CD14-positive monocyte (primary cell): ENCODE measurements at regions not wholly inside any gene's neighbourhood (a gene's known extent, or its start where the extent isn't known, plus 50 kb on each side); places are given as distances from the start of the nearest gene placed in this dataset.

Experiments used
- DNase-seq, 3 donors: peaks; one replicate each; pipeline ENCODE4 v3.0.0-alpha.2; 2011 to 2022
- H2AFZ ChIP-seq: 2 replicates; pipeline ENCODE4 v1.6.0; 2012; ENCODE audit warnings: mild to moderate bottlenecking, low read depth, low read length, inconsistent platforms; ENCODE audit not compliant: insufficient read depth, poor library complexity, severe bottlenecking
- H3K27ac ChIP-seq, 2 donors: 1 replicate in 1 of 2; 2 replicates in 1 of 2; pipeline ENCODE4 v1.5.1; 2012 to 2013; ENCODE audit warnings: low read length in 2 of 2, control low read depth in 1 of 2, inconsistent platforms in 1 of 2, low read depth in 1 of 2, mild to moderate bottlenecking in 1 of 2
- H3K27me3 ChIP-seq, 2 donors: one replicate each; pipeline versions ENCODE4 v1.6.0 to v1.6.1; 2011 to 2013; ENCODE audit warnings: low read length in 2 of 2; ENCODE audit not compliant: control insufficient read depth in 2 of 2, insufficient read depth in 2 of 2
- H3K36me3 ChIP-seq, 2 donors: replicated peaks in 1 of 2; 1 replicate in 1 of 2; 2 replicates in 1 of 2; pipeline versions ENCODE4 v1.5.1 to v1.6.1; 2012 to 2013; ENCODE audit warnings: low read length in 2 of 2, control low read depth in 1 of 2, inconsistent platforms in 1 of 2, mild to moderate bottlenecking in 1 of 2; ENCODE audit not compliant: insufficient read depth in 2 of 2, control insufficient read depth in 1 of 2
- H3K4me1 ChIP-seq, 2 donors: 1 replicate in 1 of 2; 2 replicates in 1 of 2; pipeline versions ENCODE4 v1.5.1 to v1.6.1; 2012 to 2013; ENCODE audit warnings: low read length in 2 of 2, control low read depth in 1 of 2, inconsistent platforms in 1 of 2, mild to moderate bottlenecking in 1 of 2, moderate library complexity in 1 of 2; ENCODE audit not compliant: insufficient read depth in 2 of 2, control insufficient read depth in 1 of 2
- H3K4me2 ChIP-seq: replicated peaks from 2 replicates; pipeline ENCODE3; 2012; ENCODE audit warnings: low read length, moderate library complexity, mild to moderate bottlenecking; ENCODE audit not compliant: poor library complexity, severe bottlenecking; ENCODE audit errors: extremely low read depth
- H3K4me3 ChIP-seq, 3 experiments: fragments of 200-600 bp in 1 of 3; sonication (generic) in 1 of 3; replicated peaks in 1 of 3; 1 replicate in 2 of 3; 2 replicates in 1 of 3; pipeline ENCODE4 v1.5.1; 2011 to 2013; ENCODE audit warnings: low read length in 3 of 3, mild to moderate bottlenecking in 3 of 3, control low read depth in 2 of 3, low read depth in 2 of 3, inconsistent platforms in 1 of 3, moderate library complexity in 1 of 3
- H3K79me2 ChIP-seq: 2 replicates; pipeline ENCODE4 v1.6.0; 2012; ENCODE audit warnings: mild to moderate bottlenecking, control low read depth, inconsistent platforms, low read length, moderate library complexity; ENCODE audit not compliant: insufficient read depth
- H3K9ac ChIP-seq: 2 replicates; pipeline ENCODE4 v1.6.0; 2017; ENCODE audit warnings: low read length, mild to moderate bottlenecking; ENCODE audit not compliant: insufficient read depth, poor library complexity, severe bottlenecking
- H3K9me3 ChIP-seq, 2 donors: replicated peaks in 1 of 2; 1 replicate in 1 of 2; 2 replicates in 1 of 2; pipeline versions ENCODE4 v1.5.1 to v1.6.1; 2012 to 2013; ENCODE audit warnings: low read length in 2 of 2, control low read depth in 1 of 2; ENCODE audit not compliant: control insufficient read depth in 1 of 2, insufficient read depth in 1 of 2
- H4K20me1 ChIP-seq: 2 replicates; pipeline ENCODE4 v1.6.0; 2012; ENCODE audit warnings: mild to moderate bottlenecking, low read length, control low read depth, moderate library complexity; ENCODE audit not compliant: insufficient read depth
- H3K27ac Mint-ChIP-seq, 7 donors: one replicate each; pipeline ENCODE4 v1.8.0; 2020; ENCODE audit warnings: mild to moderate bottlenecking in 7 of 7, mixed read lengths in 7 of 7, moderate library complexity in 6 of 7, inconsistent platforms in 2 of 7
- H3K27me3 Mint-ChIP-seq, 3 donors: one replicate each; pipeline ENCODE4 v1.8.0; 2021 to 2022; ENCODE audit warnings: low read depth in 3 of 3, mild to moderate bottlenecking in 3 of 3, mixed read lengths in 3 of 3, moderate library complexity in 3 of 3, inconsistent platforms in 1 of 3
- H3K36me3 Mint-ChIP-seq, 2 donors: one replicate each; pipeline ENCODE4 v1.8.0; 2020; ENCODE audit warnings: mixed read lengths in 2 of 2, inconsistent platforms in 1 of 2, mild to moderate bottlenecking in 1 of 2
- H3K4me1 Mint-ChIP-seq: one replicate; pipeline ENCODE4 v1.8.0; 2020; ENCODE audit warnings: mild to moderate bottlenecking, mixed read lengths
- H3K4me3 Mint-ChIP-seq, 2 donors: one replicate each; pipeline ENCODE4 v1.8.0; 2020; ENCODE audit warnings: mild to moderate bottlenecking in 2 of 2, mixed read lengths in 2 of 2, moderate library complexity in 1 of 2
- H3K9me3 Mint-ChIP-seq, 7 donors: one replicate each; pipeline ENCODE4 v1.8.0; 2020 to 2022; ENCODE audit warnings: mixed read lengths in 7 of 7, mild to moderate bottlenecking in 6 of 7, moderate library complexity in 6 of 7, inconsistent platforms in 2 of 7
- CTCF ChIP-seq: fragments of 200-600 bp; IDR thresholded peaks from one replicate; pipeline ENCODE4 v1.8.0; 2022; ENCODE audit warnings: antibody characterized with exemption, mild to moderate bottlenecking
- WGBS: methylation state at CpG from one replicate; pipeline ENCODE4 v1.1.5; 2013; ENCODE audit warnings: missing lambda C conversion rate; ENCODE audit not compliant: insufficient coverage; 5-methylcytosine and 5-hydroxymethylcytosine counted together
- intact Hi-C, 2 donors: fragments of 100-400 bp; cut with micrococcal nuclease; formaldehyde crosslinking; loops; one replicate each; pipeline versions ENCODE4 v1.15.0 to v1.15.1; 2023

DNA sequence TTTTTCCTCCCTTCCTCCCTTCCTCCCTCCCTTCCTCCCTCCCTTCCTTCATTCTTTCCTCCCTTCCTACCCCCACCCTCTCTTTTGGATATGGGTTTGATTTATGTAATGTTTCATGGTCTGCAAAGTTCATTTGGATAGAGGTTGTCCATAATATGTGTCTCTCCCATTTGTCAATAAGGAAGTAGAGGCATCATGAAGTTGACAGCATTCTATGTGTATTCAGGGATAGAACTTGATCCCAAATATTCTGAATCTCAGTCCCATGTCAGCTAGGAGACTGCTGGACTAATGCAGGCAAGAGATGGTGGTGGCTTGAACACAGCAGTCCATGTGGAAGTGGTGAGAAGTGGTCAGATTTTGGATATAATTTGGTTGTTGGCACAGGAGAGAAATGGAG lies 90.7 kb upstream of the SLC6A6 start:
- Mint-ChIP-seq H3K4me1 (no peaks in the 10 kb centered on the region), H3K9me3 (peaks cover 0 to 2% (median 0%) of the 10 kb centered on the region in 7 donors), H3K4me3 (no peak overlapping the region), H3K27me3 (peaks cover 2 to 12% (median 8%) of the 10 kb centered on the region in 3 donors), H3K27ac (no peak overlapping the region), H3K36me3 (no peaks in the 10 kb centered on the region)
- TF ChIP-seq CTCF = no peak
- Histone ChIP-seq H3K4me1 (no peaks in the 10 kb centered on the region), H3K4me3 (no peak overlapping the region), H3K27ac (no peak overlapping the region), H3K36me3 (no peaks in the 10 kb centered on the region), H3K4me2 (no peak overlapping the region), H3K27me3 (no peaks in the 10 kb centered on the region), H3K9me3 (no peaks in the 10 kb centered on the region), H4K20me1 (no peaks in the 10 kb centered on the region), H3K9ac (no peak overlapping the region), H2AFZ (no peak overlapping the region), H3K79me2 (no peaks in the 10 kb centered on the region)
- no peak for DNase-seq
- intact Hi-C loops = no loop called here

- Histone ChIP-seq H3K27ac (no peak overlapping the region), H3K4me3 (no peak overlapping the region), H3K79me2 (no peaks in the 10 kb centered on the region), H3K4me1 (no peaks in the 10 kb centered on the region), H3K36me3 (no peaks in the 10 kb centered on the region), H3K4me2 (no peak overlapping the region), H4K20me1 (no peaks in the 10 kb centered on the region), H2AFZ (no peak overlapping the region), H3K9ac (no peak overlapping the region), H3K9me3 (no peaks in the 10 kb centered on the region), H3K27me3 (no peaks in the 10 kb centered on the region)
- H3K4me3 Mint-ChIP-seq = no peak overlapping the region
- TF ChIP-seq CTCF = no peak
- H3K9me3 Mint-ChIP-seq = peaks cover 0 to 2% (median 0%) of the 10 kb centered on the region in 7 donors
- H3K36me3 Mint-ChIP-seq = no peaks in the 10 kb centered on the region
- H3K27me3 Mint-ChIP-seq = peaks cover 2 to 12% (median 8%) of the 10 kb centered on the region in 3 donors
- no peak for DNase-seq
- no peaks in the 10 kb centered on the region for H3K4me1 Mint-ChIP-seq
- WGBS = 97% methylated on average over 5 of the region's 10 CpGs
- peak overlapping the region in 2 of 7 donors; percentile 42 to 47 for H3K27ac Mint-ChIP-seq
- intact Hi-C loops = no loop called here
Measured at GRCh38 chr3:14312375-14312774, 90.0 kb upstream of the SLC6A6 start.
